Mesendoderm (in vitro differentiated cells): ENCODE measurements at regions not wholly inside any gene's neighbourhood (a gene's known extent, or its start where the extent isn't known, plus 50 kb on each side); places are given as distances from the start of the nearest gene placed in this dataset.
"Not testable (repeated sequence)": the region's sequence is repeated elsewhere in the genome, so short reads cannot be mapped to it uniquely, and the experiment has no call there.

ENCODE experiments used
- DNase-seq: peaks from one replicate; pipeline ENCODE4 v3.0.0; 2013
- H2AK5ac ChIP-seq: 2 replicates; pipeline ENCODE4 v1.6.1; 2013; ENCODE audit warnings: low read length, inconsistent platforms
- H2BK120ac ChIP-seq: 2 replicates; pipeline ENCODE4 v1.6.1; 2013; ENCODE audit warnings: low read depth, mild to moderate bottlenecking, low read length, moderate library complexity, mixed read lengths
- H2BK15ac ChIP-seq: replicated peaks from 2 replicates; pipeline ENCODE4 v1.6.1; 2013; ENCODE audit warnings: low read depth, mild to moderate bottlenecking, moderate library complexity
- H2BK5ac ChIP-seq: 2 replicates; pipeline ENCODE4 v1.6.1; 2013; ENCODE audit warnings: low read length, inconsistent platforms
- H3K18ac ChIP-seq: 2 replicates; pipeline ENCODE4 v1.6.1; 2013; ENCODE audit warnings: mild to moderate bottlenecking, low read length, mixed read lengths
- H3K23ac ChIP-seq: one replicate; pipeline ENCODE4 v1.6.1; 2013; ENCODE audit warnings: low read length
- H3K27ac ChIP-seq: 2 replicates; pipeline ENCODE4 v1.5.1; 2013; ENCODE audit warnings: low read depth, mild to moderate bottlenecking, inconsistent platforms, low read length, moderate library complexity
- H3K27me3 ChIP-seq: 2 replicates; pipeline ENCODE4 v1.6.1; 2013; ENCODE audit warnings: low read length, control low read depth, mild to moderate bottlenecking, inconsistent platforms; ENCODE audit not compliant: insufficient read depth, poor library complexity
- H3K36me3 ChIP-seq: 2 replicates; pipeline ENCODE4 v1.6.1; 2013; ENCODE audit warnings: low read length, inconsistent platforms; ENCODE audit not compliant: control insufficient read depth, insufficient read depth
- H3K4ac ChIP-seq: one replicate; pipeline ENCODE4 v1.6.1; 2013; ENCODE audit warnings: low read depth, mild to moderate bottlenecking, low read length, moderate library complexity
- H3K4me1 ChIP-seq: 2 replicates; pipeline ENCODE4 v1.6.1; 2013; ENCODE audit warnings: low read depth, low read length, inconsistent platforms; ENCODE audit not compliant: control insufficient read depth
- H3K4me2 ChIP-seq: 2 replicates; pipeline ENCODE4 v1.6.1; 2013; ENCODE audit warnings: low read length
- H3K4me3 ChIP-seq: 2 replicates; pipeline ENCODE4 v1.5.1; 2013; ENCODE audit warnings: mild to moderate bottlenecking, low read length
- H3K56ac ChIP-seq: one replicate; pipeline ENCODE4 v1.6.1; 2013; ENCODE audit warnings: low read length
- H3K79me1 ChIP-seq: 2 replicates; pipeline ENCODE4 v1.6.1; 2013; ENCODE audit warnings: low read length, inconsistent platforms
- H3K79me2 ChIP-seq: 2 replicates; pipeline ENCODE4 v1.6.1; 2013; ENCODE audit warnings: mild to moderate bottlenecking, low read length; ENCODE audit not compliant: control insufficient read depth, insufficient read depth
- H3K9ac ChIP-seq: 2 replicates; pipeline ENCODE4 v1.6.1; 2013; ENCODE audit warnings: low read length, inconsistent platforms
- H4K5ac ChIP-seq: one replicate; pipeline ENCODE4 v1.6.1; 2013; ENCODE audit warnings: low read length
- H4K8ac ChIP-seq: one replicate; pipeline ENCODE4 v1.6.1; 2013; ENCODE audit warnings: low read depth, mild to moderate bottlenecking, control low read depth, low read length, moderate library complexity

DNA sequence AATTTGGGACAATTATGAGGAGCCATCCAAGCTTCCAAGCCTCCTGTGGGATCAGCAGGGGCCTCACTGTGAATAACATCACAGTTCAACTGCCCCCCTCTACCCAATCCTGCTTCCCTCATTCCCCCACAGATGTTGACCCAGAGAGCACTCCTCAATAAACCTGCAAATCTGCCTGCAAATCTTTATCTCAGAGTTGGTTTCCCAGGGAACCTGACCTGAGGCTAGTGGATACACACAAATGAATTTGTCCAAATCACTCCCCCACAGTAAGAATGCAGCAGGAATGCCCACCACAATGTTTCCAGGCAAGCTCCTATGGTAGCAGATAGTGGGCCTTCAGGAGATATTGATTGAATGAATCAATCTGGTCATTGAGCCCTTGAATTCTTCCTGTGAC is 56.4 kb upstream of the HIVEP3 start:
- H2BK15ac ChIP-seq = no peak overlapping the region
- H3K27ac ChIP-seq = no peak overlapping the region
- H4K5ac ChIP-seq = no peak overlapping the region
- H3K4ac ChIP-seq = no peak overlapping the region
- no peak overlapping the region for H3K56ac ChIP-seq
- no peak for DNase-seq
- H3K27me3 ChIP-seq = no peaks in the 10 kb centered on the region
- H3K36me3 ChIP-seq = no peaks in the 10 kb centered on the region
- no peak overlapping the region for H2AK5ac ChIP-seq
- no peak overlapping the region for H2BK5ac ChIP-seq
- H3K4me3 ChIP-seq = no peak overlapping the region
- no peak overlapping the region for H3K9ac ChIP-seq
- H3K23ac ChIP-seq = no peak overlapping the region
- no peaks in the 10 kb centered on the region for H3K79me1 ChIP-seq
- no peaks in the 10 kb centered on the region for H3K79me2 ChIP-seq
- no peak overlapping the region for H2BK120ac ChIP-seq
- no peak overlapping the region for H3K4me2 ChIP-seq
- no peak overlapping the region for H3K18ac ChIP-seq
- no peak overlapping the region for H4K8ac ChIP-seq
- no peaks in the 10 kb centered on the region for H3K4me1 ChIP-seq

DNA sequence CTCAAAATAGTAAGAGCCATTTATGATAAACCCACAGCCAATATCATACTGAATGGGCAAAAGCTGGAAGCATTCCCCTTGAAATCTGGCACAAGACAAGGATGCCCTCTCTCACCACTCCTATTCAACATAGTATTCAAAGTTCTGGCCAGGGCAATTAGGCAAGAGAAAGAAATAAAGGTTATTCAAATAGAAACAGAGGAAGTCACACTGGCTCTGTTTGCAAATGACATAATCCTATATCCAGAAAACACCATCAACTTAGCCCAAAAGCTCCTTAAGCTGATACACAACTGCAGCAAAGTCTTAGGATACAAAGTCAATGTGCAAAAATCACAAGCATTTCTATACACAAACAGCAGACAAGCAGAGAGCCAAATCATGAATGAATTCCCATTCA is 49.8 kb upstream of the HIVEP3 start:
- not testable (repeated sequence) for H3K23ac ChIP-seq, H4K8ac ChIP-seq, H2BK15ac ChIP-seq, H3K4ac ChIP-seq, H3K18ac ChIP-seq, H2AK5ac ChIP-seq, H3K4me2 ChIP-seq, H3K36me3 ChIP-seq, H3K79me2 ChIP-seq, H3K4me1 ChIP-seq, H2BK120ac ChIP-seq, DNase-seq, H3K79me1 ChIP-seq, H4K5ac ChIP-seq, H3K27ac ChIP-seq, H3K56ac ChIP-seq, H3K4me3 ChIP-seq, H3K9ac ChIP-seq, H3K27me3 ChIP-seq, H2BK5ac ChIP-seq
